ENCODE measurements at regions not wholly inside any gene's neighbourhood (a gene's known extent, or its start where the extent isn't known, plus 50 kb on each side); places are given as distances from the start of the nearest gene placed in this dataset.

- TF ChIP-seq, protein P1, sequence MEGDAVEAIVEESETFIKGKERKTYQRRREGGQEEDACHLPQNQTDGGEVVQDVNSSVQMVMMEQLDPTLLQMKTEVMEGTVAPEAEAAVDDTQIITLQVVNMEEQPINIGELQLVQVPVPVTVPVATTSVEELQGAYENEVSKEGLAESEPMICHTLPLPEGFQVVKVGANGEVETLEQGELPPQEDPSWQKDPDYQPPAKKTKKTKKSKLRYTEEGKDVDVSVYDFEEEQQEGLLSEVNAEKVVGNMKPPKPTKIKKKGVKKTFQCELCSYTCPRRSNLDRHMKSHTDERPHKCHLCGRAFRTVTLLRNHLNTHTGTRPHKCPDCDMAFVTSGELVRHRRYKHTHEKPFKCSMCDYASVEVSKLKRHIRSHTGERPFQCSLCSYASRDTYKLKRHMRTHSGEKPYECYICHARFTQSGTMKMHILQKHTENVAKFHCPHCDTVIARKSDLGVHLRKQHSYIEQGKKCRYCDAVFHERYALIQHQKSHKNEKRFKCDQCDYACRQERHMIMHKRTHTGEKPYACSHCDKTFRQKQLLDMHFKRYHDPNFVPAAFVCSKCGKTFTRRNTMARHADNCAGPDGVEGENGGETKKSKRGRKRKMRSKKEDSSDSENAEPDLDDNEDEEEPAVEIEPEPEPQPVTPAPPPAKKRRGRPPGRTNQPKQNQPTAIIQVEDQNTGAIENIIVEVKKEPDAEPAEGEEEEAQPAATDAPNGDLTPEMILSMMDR (IDR thresholded peaks at IDR 0.05; ENCODE audit: low read depth, low read length, missing input control) = no peak
- no peak for TF ChIP-seq JUND (IDR thresholded peaks at IDR 0.05)
- TF ChIP-seq YY1 (IDR thresholded peaks at IDR 0.05) = no peak
- no peak for TF ChIP-seq EGR1 (IDR thresholded peaks at IDR 0.05; ENCODE audit: low read depth in 2 of 2)
- no peak for TF ChIP-seq FOXA1 (IDR thresholded peaks at IDR 0.05)
- TF ChIP-seq TAF1 (conservative IDR thresholded peaks at IDR 0.05) = no peak
- TF ChIP-seq, protein P2, sequence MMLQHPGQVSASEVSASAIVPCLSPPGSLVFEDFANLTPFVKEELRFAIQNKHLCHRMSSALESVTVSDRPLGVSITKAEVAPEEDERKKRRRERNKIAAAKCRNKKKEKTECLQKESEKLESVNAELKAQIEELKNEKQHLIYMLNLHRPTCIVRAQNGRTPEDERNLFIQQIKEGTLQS (IDR thresholded peaks at IDR 0.05) = no peak
- no peak for TF ChIP-seq RXRA (IDR thresholded peaks at IDR 0.05)
- no peak for TF ChIP-seq RAD21 (IDR thresholded peaks at IDR 0.05)
- TF ChIP-seq GABPA (IDR thresholded peaks at IDR 0.05 in 1 of 2, conservative IDR thresholded peaks at IDR 0.05 in 1 of 2) = no peak
- TF ChIP-seq MAX (IDR thresholded peaks at IDR 0.05) = no peak
These were observed 1676.7 kb downstream of the MRPL39 start for GRCh38 chr21:23930565-23930964.
